ENCODE measurements at regions not wholly inside any gene's neighbourhood (a gene's known extent, or its start where the extent isn't known, plus 50 kb on each side); places are given as distances from the start of the nearest gene placed in this dataset.
A peak's percentile ranks its signal among the peaks of the same experiment; 100 is the strongest.

DNA sequence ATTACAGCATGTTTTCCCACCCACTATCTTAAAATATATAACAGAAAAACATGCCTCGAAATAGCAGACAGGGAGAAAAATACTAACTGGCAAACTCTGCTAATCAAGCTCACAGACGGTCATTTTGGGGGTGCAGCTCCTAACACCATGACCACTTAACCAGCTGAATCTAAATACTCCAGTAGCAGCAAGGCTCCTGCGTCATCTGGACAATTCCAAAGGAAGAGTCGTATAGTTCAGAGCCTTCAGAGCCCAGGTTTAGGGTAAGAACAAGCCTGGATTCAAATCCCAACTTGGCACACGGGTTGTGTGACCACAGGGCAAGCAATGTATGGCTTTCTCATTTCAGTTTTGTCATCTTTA is 81.3 kb upstream of the COL21A1 start:
- 50 to 100% (median 82%) methylated on average over 1 to 5 of the region's 5 CpGs for WGBS, 10 experiments

GRCh38 chr6:56327946-56328727 is 80.8 kb upstream of the COL21A1 start:
- H3K4me1 ChIP-seq (replicated peaks in 1 of 2): no peaks in the 10 kb centered on the region
- in situ Hi-C loops (cut with MboI; ENCODE audit: low pct_unique_long_range_greater_than_20kb in 2 of 9, low sequenced_read_pairs in 9 of 9, unreplicated experiment in 9 of 9): no loop called here
- no peak for ATAC-seq (replicated peaks in 6 of 8)
- H3K4me3 ChIP-seq: no peak overlapping the region
- H3K27ac ChIP-seq: no peak overlapping the region
- 50 to 100% (median 87%) methylated on average over 1 to 3 of the region's 3 CpGs for WGBS, 10 experiments

More for the DNA sequence above, 81.3 kb upstream of the COL21A1 start:
- Histone ChIP-seq H3K4me1 (replicated peaks in 1 of 2) (no peaks in the 10 kb centered on the region), H3K27ac (no peak overlapping the region), H3K4me3 (no peak overlapping the region)
- in situ Hi-C loops (cut with MboI; ENCODE audit: low pct_unique_long_range_greater_than_20kb in 2 of 9, low sequenced_read_pairs in 9 of 9, unreplicated experiment in 9 of 9): no loop called here
- ATAC-seq (replicated peaks in 6 of 8): no peak

DNA sequence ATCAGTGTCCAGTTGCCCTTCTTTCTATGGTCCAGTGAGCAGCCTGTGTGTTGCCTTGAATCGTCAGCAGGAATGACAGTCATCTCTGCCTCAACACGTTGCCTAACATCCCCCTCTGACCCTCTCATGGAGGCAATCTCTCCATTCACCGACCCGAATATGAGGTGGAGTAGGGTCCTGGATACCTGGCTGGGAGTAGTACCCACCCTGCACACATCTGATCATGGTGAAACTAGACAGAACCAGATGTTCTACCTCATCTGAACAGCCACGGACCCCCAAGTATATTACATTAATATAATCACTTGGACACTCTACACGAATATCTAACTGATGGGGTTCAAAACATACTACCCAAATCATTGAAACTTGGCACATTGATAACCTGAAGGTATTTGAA is 77.0 kb upstream of the COL21A1 start:
- ATAC-seq (replicated peaks in 6 of 8): no peak
- in situ Hi-C loops (cut with MboI; ENCODE audit: low pct_unique_long_range_greater_than_20kb in 2 of 9, low sequenced_read_pairs in 9 of 9, unreplicated experiment in 9 of 9): no loop called here
- Histone ChIP-seq H3K4me1 (replicated peaks in 1 of 2) (no peaks in the 10 kb centered on the region), H3K27ac (no peak overlapping the region), H3K4me3 (no peak overlapping the region)
- WGBS, 10 experiments: 13 to 44% (median 31%) methylated on average over 1 to 6 of the region's 6 CpGs; no CpG with 5 or more reads in 4 of the 10 experiments

DNA sequence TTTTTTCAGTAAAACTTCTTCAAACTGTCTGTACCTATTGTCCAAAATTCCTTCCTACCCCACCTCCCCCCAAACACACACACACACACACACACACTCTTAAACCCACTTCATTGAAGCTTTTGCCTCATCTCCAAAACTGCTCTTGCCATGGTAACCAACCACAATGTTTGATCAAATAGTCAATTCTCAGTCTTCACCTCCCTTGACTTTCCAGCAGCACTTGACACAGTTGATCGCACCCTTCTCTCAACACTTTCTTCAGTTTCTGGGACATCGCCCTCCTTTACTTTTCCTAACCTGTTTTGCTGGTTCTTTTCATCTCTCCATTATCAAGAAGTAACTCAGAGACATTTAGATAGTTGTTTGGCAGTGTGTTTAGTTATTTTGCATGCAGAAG is 71.5 kb upstream of the COL21A1 start:
- Histone ChIP-seq H3K27ac (no peak overlapping the region), H3K4me1 (replicated peaks in 1 of 2) (no peaks in the 10 kb centered on the region), H3K4me3 (no peak overlapping the region)
- 38 to 100% (median 86%) methylated on average over 1 to 2 of the region's 2 CpGs; no CpG with 5 or more reads in 3 of the 10 experiments for WGBS, 10 experiments
- no peak for ATAC-seq (replicated peaks in 6 of 8)
- in situ Hi-C loops (cut with MboI; ENCODE audit: low pct_unique_long_range_greater_than_20kb in 2 of 9, low sequenced_read_pairs in 9 of 9, unreplicated experiment in 9 of 9): no loop called here

- in situ Hi-C loops (cut with MboI; ENCODE audit: low pct_unique_long_range_greater_than_20kb in 2 of 9, low sequenced_read_pairs in 9 of 9, unreplicated experiment in 9 of 9): no loop called here
- no peak overlapping the region for H3K27ac ChIP-seq
- no peak overlapping the region for H3K4me3 ChIP-seq
- 0 to 71% (median 54%) methylated on average over 2 to 11 of the region's 11 CpGs for WGBS, 10 experiments
- ATAC-seq (replicated peaks in 6 of 8): peak in 2 of 8 experiments; percentile 46 to 58
- no peaks in the 10 kb centered on the region for H3K4me1 ChIP-seq (replicated peaks in 1 of 2)
These were observed 67.5 kb upstream of the COL21A1 start for GRCh38 chr6:56314683-56315523.

DNA sequence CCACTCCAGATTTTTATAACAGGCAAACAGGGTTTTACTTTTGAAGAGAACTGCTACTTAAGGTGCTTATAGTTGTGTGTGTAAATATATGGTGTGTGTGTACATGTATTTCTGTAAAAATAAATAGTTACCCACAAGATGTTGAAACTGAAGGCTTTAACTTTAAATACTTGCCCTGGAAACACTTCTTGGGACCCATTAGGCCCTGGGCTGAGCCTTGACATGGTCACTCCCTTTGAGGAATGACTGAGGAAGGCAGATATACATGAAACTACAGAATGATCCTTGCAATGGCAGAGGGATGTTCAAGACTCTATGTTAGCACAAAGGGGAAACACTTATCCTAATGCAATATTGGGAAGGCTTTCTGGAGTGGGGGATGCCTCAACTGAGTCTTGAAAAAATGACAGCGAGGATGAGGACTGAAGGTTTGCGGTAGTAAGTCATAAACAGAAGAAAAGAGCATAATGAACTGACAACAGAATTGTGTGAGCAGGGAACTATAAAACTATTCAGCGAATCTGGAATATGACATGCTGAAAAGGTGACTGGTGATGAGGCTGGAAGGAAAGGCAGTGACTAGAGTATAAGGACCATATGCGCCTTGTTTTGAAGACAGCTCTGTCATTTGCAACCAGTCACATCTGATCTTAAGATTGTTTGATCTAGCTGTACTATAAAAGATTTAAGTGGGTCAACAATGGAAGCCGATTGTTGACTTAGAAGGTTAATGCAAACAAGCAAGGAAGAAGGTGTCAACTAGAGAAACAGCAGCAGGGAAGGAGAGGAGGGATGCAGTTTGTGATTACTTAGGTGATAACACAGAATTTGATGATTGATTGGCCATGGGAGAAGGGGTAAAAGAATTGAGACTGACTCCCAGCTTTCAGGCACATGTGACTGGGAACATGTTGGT is 64.4 kb upstream of the COL21A1 start:
- Histone ChIP-seq H3K27ac (no peak overlapping the region), H3K4me3 (no peak overlapping the region), H3K4me1 (replicated peaks in 1 of 2) (no peaks in the 10 kb centered on the region)
- in situ Hi-C loops (cut with MboI; ENCODE audit: low pct_unique_long_range_greater_than_20kb in 2 of 9, low sequenced_read_pairs in 9 of 9, unreplicated experiment in 9 of 9): no loop called here
- 36 to 92% (median 76%) methylated on average over 1 to 5 of the region's 5 CpGs for WGBS, 10 experiments
- peak in 2 of 8 experiments; percentile 45 to 68 for ATAC-seq (replicated peaks in 6 of 8)

DNA sequence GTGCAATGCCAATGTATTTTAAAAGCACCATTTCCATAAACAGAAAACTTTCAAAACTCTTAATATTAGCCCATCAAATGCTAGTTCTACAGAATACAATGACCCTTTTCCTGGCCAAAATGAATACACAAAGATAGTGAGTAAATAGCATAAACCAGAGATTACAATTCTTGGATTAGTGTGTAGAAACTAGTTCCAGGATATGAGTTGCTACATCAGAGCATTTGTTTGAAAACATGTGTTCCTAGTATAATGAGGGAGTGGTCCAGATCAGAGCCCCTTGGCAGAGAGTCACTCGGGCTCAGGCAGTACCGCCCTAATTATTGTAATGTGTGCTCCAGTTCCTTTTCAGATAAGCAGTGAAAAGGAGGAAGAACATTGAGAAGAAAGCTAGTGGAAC is 63.7 kb upstream of the COL21A1 start:
- no peak overlapping the region for H3K4me3 ChIP-seq
- no peaks in the 10 kb centered on the region for H3K4me1 ChIP-seq (replicated peaks in 1 of 2)
- peak in 3 of 8 experiments; percentile 68 to 98 (median 98) for ATAC-seq (replicated peaks in 6 of 8)
- 9 to 88% (median 82%) methylated on average over 1 to 2 of the region's 2 CpGs; no CpG with 5 or more reads in 6 of the 10 experiments for WGBS, 10 experiments
- H3K27ac ChIP-seq: no peak overlapping the region
- in situ Hi-C loops (cut with MboI; ENCODE audit: low pct_unique_long_range_greater_than_20kb in 2 of 9, low sequenced_read_pairs in 9 of 9, unreplicated experiment in 9 of 9): no loop called here

DNA sequence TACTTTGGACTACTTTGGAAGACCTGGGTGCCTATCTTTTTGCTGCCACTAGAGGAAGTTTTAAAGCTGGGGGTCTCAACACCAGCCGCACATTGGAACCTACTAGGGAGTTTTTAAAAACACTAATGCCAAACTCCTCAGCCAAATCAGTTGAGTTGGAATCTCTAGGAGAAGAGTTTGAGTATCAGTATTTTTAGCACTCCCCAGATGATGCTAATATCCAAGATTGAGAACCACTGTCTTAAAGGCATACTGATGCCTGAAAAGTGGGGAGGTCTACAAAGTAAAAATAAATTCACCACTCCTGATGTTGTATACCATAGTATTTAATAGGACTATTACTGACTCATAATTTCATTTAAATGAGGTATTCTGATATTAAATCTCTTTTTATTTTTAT is 62.9 kb upstream of the COL21A1 start:
- WGBS, 10 experiments: 10 to 100% (median 75%) methylated on average over 1 of the region's 1 CpG; no CpG with 5 or more reads in 3 of the 10 experiments
- Histone ChIP-seq H3K4me3 (no peak overlapping the region), H3K4me1 (replicated peaks in 1 of 2) (no peaks in the 10 kb centered on the region), H3K27ac (no peak overlapping the region)
- ATAC-seq (replicated peaks in 6 of 8): no peak
- in situ Hi-C loops (cut with MboI; ENCODE audit: low pct_unique_long_range_greater_than_20kb in 2 of 9, low sequenced_read_pairs in 9 of 9, unreplicated experiment in 9 of 9): no loop called here

DNA sequence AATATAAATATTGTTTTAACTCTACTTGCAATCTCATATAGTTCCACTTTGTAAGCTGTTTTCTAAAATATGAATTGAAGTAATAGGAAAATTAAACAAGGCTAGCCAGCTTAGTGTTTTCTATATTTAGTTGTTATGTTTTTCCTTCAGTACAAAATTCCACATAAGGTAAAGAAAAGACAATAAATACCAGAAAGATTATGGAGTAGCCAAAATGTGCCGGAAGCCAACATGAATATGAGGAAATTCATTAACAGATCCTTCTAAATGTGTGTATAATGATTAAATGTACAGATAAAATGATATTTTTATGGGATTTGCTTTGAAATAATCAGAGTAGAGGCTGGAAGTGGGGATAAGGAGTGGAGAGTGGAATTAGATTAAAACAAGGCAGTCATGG is 52.5 kb upstream of the COL21A1 start:
- no peak overlapping the region for H3K27ac ChIP-seq
- WGBS, 10 experiments: 23 to 100% (median 83%) methylated on average over 1 of the region's 1 CpG; no CpG with 5 or more reads in 2 of the 10 experiments
- in situ Hi-C loops (cut with MboI; ENCODE audit: low pct_unique_long_range_greater_than_20kb in 2 of 9, low sequenced_read_pairs in 9 of 9, unreplicated experiment in 9 of 9): loop anchor here in 6 of 9 experiments (10.0 to 25.0 kb wide), 3 partner anchors 313 to 863 kb away; no protein-coding TSS in a partner anchor
- H3K4me1 ChIP-seq (replicated peaks in 1 of 2): no peaks in the 10 kb centered on the region
- H3K4me3 ChIP-seq: no peak overlapping the region
- no peak for ATAC-seq (replicated peaks in 6 of 8)

DNA sequence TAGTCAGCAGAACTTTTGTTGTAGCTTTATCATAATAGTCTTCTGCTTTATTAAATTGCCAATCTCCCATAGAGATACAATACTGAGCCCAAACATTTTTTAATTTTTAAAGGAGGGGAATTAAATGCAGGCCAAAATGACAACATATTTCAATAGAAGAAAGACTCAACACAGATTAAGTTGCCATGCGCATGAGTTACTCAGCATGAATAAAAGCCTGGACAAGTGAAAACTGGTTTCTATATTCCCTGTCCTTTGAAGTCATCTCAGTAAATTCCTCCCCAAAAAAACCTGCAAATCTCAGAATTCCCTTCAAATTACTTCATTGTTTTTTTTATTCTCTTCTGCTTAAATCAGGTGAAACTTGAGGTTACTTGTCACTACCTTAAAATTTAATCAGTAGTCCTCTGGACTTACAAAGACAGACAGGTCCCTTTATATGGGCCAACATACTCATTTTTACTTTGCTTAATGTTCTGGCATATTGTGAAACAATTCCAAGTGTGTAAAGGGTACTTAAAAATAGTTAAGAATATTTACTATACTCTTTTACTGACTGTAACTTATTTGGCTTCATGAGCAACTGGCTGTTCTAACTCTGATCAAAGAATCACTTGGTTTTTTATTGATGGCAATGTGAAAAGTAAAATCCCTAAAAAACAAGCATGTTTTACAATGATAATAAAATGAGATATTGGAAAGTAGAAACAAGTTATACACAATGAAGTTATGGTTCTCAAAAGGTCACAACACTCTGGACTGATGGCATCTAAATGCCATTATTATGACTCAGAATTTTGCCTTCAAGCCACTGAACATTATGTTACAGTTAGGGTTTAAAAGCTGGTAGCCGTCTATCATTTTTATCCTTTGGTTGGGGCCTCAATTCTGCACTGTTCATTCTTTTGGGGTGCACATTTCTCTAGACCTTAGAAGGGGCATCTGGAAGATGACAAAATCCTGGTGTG is 49.9 kb upstream of the COL21A1 start:
- WGBS, 10 experiments: 68 to 100% (median 83%) methylated on average over 1 to 2 of the region's 2 CpGs; no CpG with 5 or more reads in 1 of the 10 experiments
- Histone ChIP-seq H3K4me1 (replicated peaks in 1 of 2) (peaks cover 0 to 2% of the 10 kb centered on the region in 2 donors), H3K4me3 (no peak overlapping the region), H3K27ac (no peak overlapping the region)
- ATAC-seq (replicated peaks in 6 of 8): peak in 3 of 8 experiments; percentile 9 to 80 (median 77)
- in situ Hi-C loops (cut with MboI; ENCODE audit: low pct_unique_long_range_greater_than_20kb in 2 of 9, low sequenced_read_pairs in 9 of 9, unreplicated experiment in 9 of 9): loop anchor here in 6 of 9 experiments (10.0 to 25.0 kb wide), 3 partner anchors 310 to 860 kb away; no protein-coding TSS in a partner anchor

Data from motor neuron (in vitro differentiated cells).